GM12873 (cell line): ENCODE measurements at regions not wholly inside any gene's neighbourhood (a gene's known extent, or its start where the extent isn't known, plus 50 kb on each side); places are given as distances from the start of the nearest gene placed in this dataset.

ENCODE experiments used
- TF ChIP-seq, protein P1 (sequence below): IDR thresholded peaks from 2 replicates; pipeline ENCODE4 v1.5.1; 2012; ENCODE audit warnings: low read depth, mild to moderate bottlenecking, moderate library complexity, low read length, control low read depth; ENCODE audit not compliant: insufficient read depth; ENCODE audit errors: missing control alignments

- TF ChIP-seq, protein P1, sequence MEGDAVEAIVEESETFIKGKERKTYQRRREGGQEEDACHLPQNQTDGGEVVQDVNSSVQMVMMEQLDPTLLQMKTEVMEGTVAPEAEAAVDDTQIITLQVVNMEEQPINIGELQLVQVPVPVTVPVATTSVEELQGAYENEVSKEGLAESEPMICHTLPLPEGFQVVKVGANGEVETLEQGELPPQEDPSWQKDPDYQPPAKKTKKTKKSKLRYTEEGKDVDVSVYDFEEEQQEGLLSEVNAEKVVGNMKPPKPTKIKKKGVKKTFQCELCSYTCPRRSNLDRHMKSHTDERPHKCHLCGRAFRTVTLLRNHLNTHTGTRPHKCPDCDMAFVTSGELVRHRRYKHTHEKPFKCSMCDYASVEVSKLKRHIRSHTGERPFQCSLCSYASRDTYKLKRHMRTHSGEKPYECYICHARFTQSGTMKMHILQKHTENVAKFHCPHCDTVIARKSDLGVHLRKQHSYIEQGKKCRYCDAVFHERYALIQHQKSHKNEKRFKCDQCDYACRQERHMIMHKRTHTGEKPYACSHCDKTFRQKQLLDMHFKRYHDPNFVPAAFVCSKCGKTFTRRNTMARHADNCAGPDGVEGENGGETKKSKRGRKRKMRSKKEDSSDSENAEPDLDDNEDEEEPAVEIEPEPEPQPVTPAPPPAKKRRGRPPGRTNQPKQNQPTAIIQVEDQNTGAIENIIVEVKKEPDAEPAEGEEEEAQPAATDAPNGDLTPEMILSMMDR: no peak
Measured at GRCh38 chr3:73236867-73237266, 175.4 kb downstream of the EBLN2 start.

DNA sequence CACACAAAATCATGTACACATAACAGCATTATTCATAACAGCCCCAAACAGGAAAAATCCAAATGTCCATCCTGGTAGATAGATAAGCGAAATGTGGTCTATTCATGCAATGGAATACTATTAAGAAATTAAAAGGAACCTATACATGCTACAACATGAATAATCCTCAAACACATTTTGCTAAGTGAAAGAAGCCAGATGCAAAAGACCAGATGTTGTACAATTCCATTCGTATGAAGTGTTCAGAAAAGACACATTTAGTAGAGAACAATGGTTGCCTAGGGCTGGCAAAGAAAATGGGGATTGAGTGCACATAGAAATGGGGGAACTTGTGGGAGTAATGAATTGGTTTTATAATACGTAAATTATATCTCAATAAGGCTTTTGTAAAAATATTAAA is 182.3 kb downstream of the EBLN2 start:
- TF ChIP-seq, protein P1: no peak

- TF ChIP-seq, protein P1: no peak
Measured at GRCh38 chr3:73245459-73245858, 184.0 kb downstream of the EBLN2 start.

GRCh38 chr3:73249047-73249446 is 187.6 kb downstream of the EBLN2 start:
- TF ChIP-seq, protein P1: no peak

DNA sequence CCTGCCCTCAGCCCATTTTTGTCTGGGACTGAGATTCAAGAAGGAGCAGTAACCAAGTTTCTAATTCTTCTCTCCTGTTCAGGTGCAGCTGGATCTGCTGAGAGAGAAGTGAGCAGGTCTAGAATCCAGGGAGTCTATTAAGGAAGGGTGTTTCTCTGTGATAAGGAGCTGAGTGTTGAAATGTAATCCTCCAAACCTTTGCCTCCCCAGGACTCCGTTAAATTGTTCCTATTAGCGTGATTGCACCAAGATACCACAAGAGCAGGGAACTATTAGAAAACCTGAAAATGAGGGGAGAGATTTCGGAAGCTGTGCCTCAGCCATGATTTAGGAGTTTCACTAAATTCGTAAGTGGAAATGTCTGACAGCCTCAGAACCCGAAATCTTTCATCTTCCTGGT is 192.6 kb downstream of the EBLN2 start:
- TF ChIP-seq, protein P1: no peak

DNA sequence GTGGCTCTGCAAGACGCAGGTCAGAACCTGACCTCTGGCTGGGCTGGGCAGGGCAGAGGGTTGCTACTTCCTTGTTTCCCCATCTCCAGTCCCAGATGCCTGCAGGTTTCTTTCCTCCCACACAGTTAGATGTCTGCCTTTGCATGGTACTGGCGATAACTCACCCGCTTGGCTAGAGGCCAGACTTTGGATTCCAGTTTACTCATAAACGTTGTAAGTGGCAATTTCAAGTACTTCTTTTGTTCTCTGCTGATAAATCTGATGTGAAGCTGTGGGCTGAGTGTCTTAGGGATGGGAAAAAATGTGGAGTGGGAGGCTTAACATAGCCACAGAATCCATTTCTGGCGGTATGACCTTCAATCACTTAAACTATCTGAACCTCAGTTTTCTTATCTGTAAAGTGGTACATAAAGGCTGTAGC is 194.2 kb downstream of the EBLN2 start:
- TF ChIP-seq, protein P1: no peak

- TF ChIP-seq, protein P1: no peak
Measured at GRCh38 chr3:73257186-73257585, 195.7 kb downstream of the EBLN2 start.
